ENCODE measurements at regions not wholly inside any gene's neighbourhood (a gene's known extent, or its start where the extent isn't known, plus 50 kb on each side); places are given as distances from the start of the nearest gene placed in this dataset.
A peak's percentile ranks its signal among the peaks of the same experiment; 100 is the strongest.

- H3K36me3 Mint-ChIP-seq (ENCODE audit: low read depth): no peaks in the 10 kb centered on the region
- no peaks in the 10 kb centered on the region for H3K4me1 Mint-ChIP-seq
- no peaks in the 10 kb centered on the region for H3K27me3 Mint-ChIP-seq (ENCODE audit: low read depth, poor library complexity)
- TF ChIP-seq CTCF (IDR thresholded peaks at IDR 0.05): no peak
- no peak overlapping the region for H3K4me3 Mint-ChIP-seq
- H3K27ac Mint-ChIP-seq: no peak overlapping the region
- no peaks in the 10 kb centered on the region for H3K9me3 Mint-ChIP-seq
- no peak for DNase-seq
Observed at GRCh38 chr4:161329852-161330251, 833.9 kb downstream of the FSTL5 start.

- H3K4me3 Mint-ChIP-seq: no peak overlapping the region
- H3K36me3 Mint-ChIP-seq (ENCODE audit: low read depth): no peaks in the 10 kb centered on the region
- DNase-seq: no peak
- no peaks in the 10 kb centered on the region for H3K9me3 Mint-ChIP-seq
- H3K27ac Mint-ChIP-seq: no peak overlapping the region
- no peaks in the 10 kb centered on the region for H3K4me1 Mint-ChIP-seq
- no peak for TF ChIP-seq CTCF (IDR thresholded peaks at IDR 0.05)
- peaks cover 3% of the 10 kb centered on the region for H3K27me3 Mint-ChIP-seq (ENCODE audit: low read depth, poor library complexity)
Observed at GRCh38 chr4:161321706-161322105, 842.1 kb downstream of the FSTL5 start.

GRCh38 chr4:161320377-161320776 is 843.4 kb downstream of the FSTL5 start:
- TF ChIP-seq CTCF (IDR thresholded peaks at IDR 0.05): peak; percentile 50
- peak; percentile 11 for DNase-seq
- H3K4me1 Mint-ChIP-seq: no peaks in the 10 kb centered on the region
- H3K36me3 Mint-ChIP-seq (ENCODE audit: low read depth): no peaks in the 10 kb centered on the region
- H3K27me3 Mint-ChIP-seq (ENCODE audit: low read depth, poor library complexity): peaks cover 3% of the 10 kb centered on the region
- no peak overlapping the region for H3K27ac Mint-ChIP-seq
- H3K9me3 Mint-ChIP-seq: no peaks in the 10 kb centered on the region
- no peak overlapping the region for H3K4me3 Mint-ChIP-seq

- no peak for TF ChIP-seq CTCF (IDR thresholded peaks at IDR 0.05)
- H3K4me1 Mint-ChIP-seq: no peaks in the 10 kb centered on the region
- H3K36me3 Mint-ChIP-seq (ENCODE audit: low read depth): no peaks in the 10 kb centered on the region
- H3K4me3 Mint-ChIP-seq: no peak overlapping the region
- DNase-seq: no peak
- no peaks in the 10 kb centered on the region for H3K9me3 Mint-ChIP-seq
- H3K27me3 Mint-ChIP-seq (ENCODE audit: low read depth, poor library complexity): peaks cover 3% of the 10 kb centered on the region
- H3K27ac Mint-ChIP-seq: no peak overlapping the region
Observed at GRCh38 chr4:161317000-161317399, 846.8 kb downstream of the FSTL5 start.

- H3K36me3 Mint-ChIP-seq (ENCODE audit: low read depth): no peaks in the 10 kb centered on the region
- no peaks in the 10 kb centered on the region for H3K9me3 Mint-ChIP-seq
- no peaks in the 10 kb centered on the region for H3K4me1 Mint-ChIP-seq
- TF ChIP-seq CTCF (IDR thresholded peaks at IDR 0.05): no peak
- no peak overlapping the region for H3K27ac Mint-ChIP-seq
- no peak overlapping the region for H3K4me3 Mint-ChIP-seq
- peaks cover 3% of the 10 kb centered on the region for H3K27me3 Mint-ChIP-seq (ENCODE audit: low read depth, poor library complexity)
- no peak for DNase-seq
Observed at GRCh38 chr4:161314371-161314770, 849.4 kb downstream of the FSTL5 start.

GRCh38 chr4:161303551-161303950 is 860.2 kb downstream of the FSTL5 start:
- Mint-ChIP-seq H3K4me3 (no peak overlapping the region), H3K27ac (no peak overlapping the region), H3K9me3 (peaks cover 18% of the 10 kb centered on the region), H3K36me3 (ENCODE audit: low read depth) (no peaks in the 10 kb centered on the region), H3K27me3 (ENCODE audit: low read depth, poor library complexity) (no peaks in the 10 kb centered on the region), H3K4me1 (no peaks in the 10 kb centered on the region)
- DNase-seq: no peak
- no peak for TF ChIP-seq CTCF (IDR thresholded peaks at IDR 0.05)

Measured in nephron progenitor cell (in vitro differentiated cells).